Astrocyte (in vitro differentiated cells and primary cell): ENCODE measurements at regions not wholly inside any gene's neighbourhood (a gene's known extent, or its start where the extent isn't known, plus 50 kb on each side); places are given as distances from the start of the nearest gene placed in this dataset.

Source experiments
- DNase-seq: peaks from one replicate; pipeline ENCODE4 v3.0.0-alpha.2; 2010; ENCODE audit warnings: low read depth
- FAIRE-seq: peaks from 2 replicates; lab custom pipeline; 2011; peaks lifted over from hg19 to GRCh38; lab: Jason Lieb, UNC
- H2AFZ ChIP-seq: 2 replicates; pipeline ENCODE4 v1.6.0; 2012; ENCODE audit warnings: low read depth, low read length, inconsistent platforms
- H3K27ac ChIP-seq: 2 replicates; pipeline ENCODE4 v1.5.1; 2011; ENCODE audit warnings: low read depth, low read length, inconsistent platforms
- H3K27me3 ChIP-seq: 2 replicates; pipeline ENCODE4 v1.6.0; 2011; ENCODE audit warnings: low read length, inconsistent platforms; ENCODE audit not compliant: insufficient read depth
- H3K36me3 ChIP-seq: 2 replicates; pipeline ENCODE4 v1.5.1; 2011; ENCODE audit warnings: low read length, inconsistent platforms; ENCODE audit not compliant: insufficient read depth
- H3K4me1 ChIP-seq: 2 replicates; pipeline ENCODE4 v1.5.1; 2011; ENCODE audit warnings: low read length, inconsistent platforms; ENCODE audit not compliant: insufficient read depth
- H3K4me2 ChIP-seq: 2 replicates; pipeline ENCODE4 v1.6.0; 2012; ENCODE audit warnings: low read length, inconsistent platforms
- H3K4me3 ChIP-seq: 2 replicates; pipeline ENCODE4 v1.5.1; 2011; ENCODE audit warnings: low read depth, mild to moderate bottlenecking, low read length, inconsistent platforms; ENCODE audit not compliant: insufficient read depth
- H3K79me2 ChIP-seq: 2 replicates; pipeline ENCODE4 v1.6.0; 2012; ENCODE audit warnings: mild to moderate bottlenecking, low read length, inconsistent platforms; ENCODE audit not compliant: insufficient read depth
- H3K9ac ChIP-seq: 2 replicates; pipeline ENCODE4 v1.6.0; 2012; ENCODE audit warnings: mild to moderate bottlenecking, low read length, inconsistent platforms
- H3K9me3 ChIP-seq: 2 replicates; pipeline ENCODE4 v1.5.1; 2012; ENCODE audit warnings: low read depth, mild to moderate bottlenecking, low read length, inconsistent platforms; ENCODE audit not compliant: insufficient read depth
- H4K20me1 ChIP-seq: 2 replicates; pipeline ENCODE4 v1.6.0; 2012; ENCODE audit warnings: low read length, inconsistent platforms; ENCODE audit not compliant: insufficient read depth
- H3K27ac Mint-ChIP-seq: one replicate; pipeline ENCODE4 v1.8.0; 2021; ENCODE audit warnings: mild to moderate bottlenecking, mixed read lengths; ENCODE audit not compliant: unreplicated experiment
- H3K27me3 Mint-ChIP-seq: one replicate; pipeline ENCODE4 v1.8.0; 2021; ENCODE audit warnings: low read depth, mixed read lengths; ENCODE audit not compliant: unreplicated experiment
- H3K36me3 Mint-ChIP-seq: one replicate; pipeline ENCODE4 v1.8.0; 2021; ENCODE audit warnings: low read depth, mixed read lengths; ENCODE audit not compliant: unreplicated experiment
- H3K4me1 Mint-ChIP-seq: one replicate; pipeline ENCODE4 v1.8.0; 2021; ENCODE audit warnings: low read depth, mixed read lengths; ENCODE audit not compliant: unreplicated experiment
- H3K4me3 Mint-ChIP-seq: one replicate; pipeline ENCODE4 v1.8.0; 2021; ENCODE audit warnings: mild to moderate bottlenecking, moderate library complexity, mixed read lengths; ENCODE audit not compliant: unreplicated experiment
- H3K9me3 Mint-ChIP-seq: one replicate; pipeline ENCODE4 v1.8.0; 2021; ENCODE audit warnings: mild to moderate bottlenecking, mixed read lengths; ENCODE audit not compliant: unreplicated experiment
- CTCF ChIP-seq: IDR thresholded peaks from 2 replicates; pipeline ENCODE4 v1.5.1; 2011; ENCODE audit warnings: low read depth, mild to moderate bottlenecking, inconsistent platforms, low read length, moderate library complexity; ENCODE audit not compliant: insufficient read depth
- EZH2 ChIP-seq: IDR thresholded peaks from 2 replicates; pipeline ENCODE4 v1.6.1; 2012; ENCODE audit warnings: mild to moderate bottlenecking, low read length, inconsistent platforms; ENCODE audit not compliant: insufficient read depth

GRCh38 chr7:54469740-54470139 lies 72.4 kb upstream of the VSTM2A start:
- H3K4me1 ChIP-seq = no peaks in the 10 kb centered on the region
- no peaks in the 10 kb centered on the region for H3K9me3 Mint-ChIP-seq
- no peak for DNase-seq
- no peak overlapping the region for H3K27ac Mint-ChIP-seq
- no peak overlapping the region for H3K9ac ChIP-seq
- H3K36me3 ChIP-seq = no peaks in the 10 kb centered on the region
- no peak overlapping the region for H3K27ac ChIP-seq
- no peak overlapping the region for H3K4me3 ChIP-seq
- no peaks in the 10 kb centered on the region for H3K27me3 Mint-ChIP-seq
- H3K4me3 Mint-ChIP-seq = no peak overlapping the region
- H2AFZ ChIP-seq = no peak overlapping the region
- TF ChIP-seq CTCF = no peak
- TF ChIP-seq EZH2 = no peak
- no peak overlapping the region for H3K4me2 ChIP-seq
- H4K20me1 ChIP-seq = no peaks in the 10 kb centered on the region
- FAIRE-seq = no peak
- peaks cover 7% of the 10 kb centered on the region for H3K9me3 ChIP-seq
- H3K4me1 Mint-ChIP-seq = no peaks in the 10 kb centered on the region
- no peaks in the 10 kb centered on the region for H3K36me3 Mint-ChIP-seq
- H3K79me2 ChIP-seq = no peaks in the 10 kb centered on the region
- no peaks in the 10 kb centered on the region for H3K27me3 ChIP-seq

- no peak overlapping the region for H3K4me2 ChIP-seq
- H3K27me3 Mint-ChIP-seq = no peaks in the 10 kb centered on the region
- H3K9me3 ChIP-seq = peaks cover 2% of the 10 kb centered on the region
- H3K4me3 Mint-ChIP-seq = no peak overlapping the region
- no peak overlapping the region for H3K9ac ChIP-seq
- TF ChIP-seq CTCF = no peak
- no peak for TF ChIP-seq EZH2
- no peaks in the 10 kb centered on the region for H3K4me1 ChIP-seq
- H3K36me3 Mint-ChIP-seq = no peaks in the 10 kb centered on the region
- no peaks in the 10 kb centered on the region for H4K20me1 ChIP-seq
- H3K27me3 ChIP-seq = no peaks in the 10 kb centered on the region
- no peaks in the 10 kb centered on the region for H3K9me3 Mint-ChIP-seq
- no peak overlapping the region for H3K4me3 ChIP-seq
- no peak overlapping the region for H3K27ac ChIP-seq
- no peak overlapping the region for H3K27ac Mint-ChIP-seq
- FAIRE-seq (no peak), DNase-seq (no peak)
- H3K36me3 ChIP-seq = no peaks in the 10 kb centered on the region
- no peak overlapping the region for H2AFZ ChIP-seq
- no peaks in the 10 kb centered on the region for H3K4me1 Mint-ChIP-seq
- H3K79me2 ChIP-seq = no peaks in the 10 kb centered on the region
Observed at GRCh38 chr7:54476609-54477008, 65.6 kb upstream of the VSTM2A start.

GRCh38 chr7:54477083-54477482 lies 65.1 kb upstream of the VSTM2A start:
- TF ChIP-seq CTCF = no peak
- no peak for TF ChIP-seq EZH2
- H3K27me3 Mint-ChIP-seq = peaks cover 2% of the 10 kb centered on the region
- no peaks in the 10 kb centered on the region for H3K27me3 ChIP-seq

More at GRCh38 chr7:54477083-54477482, 65.1 kb upstream of the VSTM2A start:
- H4K20me1 ChIP-seq = no peaks in the 10 kb centered on the region
- H3K4me3 ChIP-seq = no peak overlapping the region
- H3K4me1 ChIP-seq = no peaks in the 10 kb centered on the region
- H3K79me2 ChIP-seq = no peaks in the 10 kb centered on the region
- no peak overlapping the region for H2AFZ ChIP-seq
- H3K36me3 Mint-ChIP-seq = no peaks in the 10 kb centered on the region
- H3K9ac ChIP-seq = no peak overlapping the region
- peaks cover 2% of the 10 kb centered on the region for H3K9me3 ChIP-seq
- no peak overlapping the region for H3K4me2 ChIP-seq
- no peak overlapping the region for H3K27ac ChIP-seq
- DNase-seq (no peak), FAIRE-seq (no peak)
- no peaks in the 10 kb centered on the region for H3K4me1 Mint-ChIP-seq
- no peaks in the 10 kb centered on the region for H3K9me3 Mint-ChIP-seq
- H3K36me3 ChIP-seq = no peaks in the 10 kb centered on the region
- no peak overlapping the region for H3K4me3 Mint-ChIP-seq
- no peak overlapping the region for H3K27ac Mint-ChIP-seq
